Hepatocyte (in vitro differentiated cells): ENCODE measurements at regions not wholly inside any gene's neighbourhood (a gene's known extent, or its start where the extent isn't known, plus 50 kb on each side); places are given as distances from the start of the nearest gene placed in this dataset.
"Not testable (repeated sequence)": the region's sequence is repeated elsewhere in the genome, so short reads cannot be mapped to it uniquely, and the experiment has no call there.

ENCODE experiments used
- CTCF ChIP-seq: fragments of 200-600 bp; sonication (generic); IDR thresholded peaks from 2 replicates; pipeline ENCODE4 v1.5.1; 2016; ENCODE audit warnings: antibody characterized with exemption, mild to moderate bottlenecking; ENCODE audit not compliant: poor library complexity
- EZH2 ChIP-seq: fragments of 200-600 bp; sonication (generic); IDR thresholded peaks from 2 replicates; pipeline ENCODE4 v1.6.1; 2016; ENCODE audit warnings: antibody characterized with exemption, mild to moderate bottlenecking, borderline replicate concordance
- EZH2phosphoT487 ChIP-seq: fragments of 200-600 bp; sonication (generic); IDR thresholded peaks from one replicate; pipeline ENCODE4 v1.6.1; 2018; ENCODE audit warnings: antibody characterized with exemption, mild to moderate bottlenecking, low read depth, moderate library complexity; ENCODE audit not compliant: unreplicated experiment, severe bottlenecking

- TF ChIP-seq EZH2, CTCF, EZH2phosphoT487: not testable (repeated sequence)
These were observed 1184.3 kb downstream of the FOXD4L5 start for GRCh38 chr9:64100571-64101155.
